Chondrocyte (in vitro differentiated cells): ENCODE measurements at regions not wholly inside any gene's neighbourhood (a gene's known extent, or its start where the extent isn't known, plus 50 kb on each side); places are given as distances from the start of the nearest gene placed in this dataset.

ENCODE experiments used
- DNase-seq: peaks from one replicate; pipeline ENCODE4 v3.0.0; 2021; ENCODE audit warnings: mixed read lengths, low spot score
- H3K27ac Mint-ChIP-seq: one replicate; pipeline ENCODE4 v1.8.0; 2021; ENCODE audit warnings: mild to moderate bottlenecking, moderate library complexity, mixed read lengths; ENCODE audit not compliant: unreplicated experiment
- H3K27me3 Mint-ChIP-seq: 2 replicates; pipeline ENCODE4 v1.8.0; 2021; ENCODE audit warnings: low read depth, mixed read lengths
- H3K36me3 Mint-ChIP-seq: 2 replicates; pipeline ENCODE4 v1.8.0; 2021; ENCODE audit warnings: low read depth, mixed read lengths
- H3K4me1 Mint-ChIP-seq: 2 replicates; pipeline ENCODE4 v1.8.0; 2021; ENCODE audit warnings: low read depth, mild to moderate bottlenecking, mixed read lengths
- H3K4me3 Mint-ChIP-seq: one replicate; pipeline ENCODE4 v1.8.0; 2021; ENCODE audit warnings: mild to moderate bottlenecking, moderate library complexity, mixed read lengths; ENCODE audit not compliant: unreplicated experiment
- H3K9me3 Mint-ChIP-seq: 2 replicates; pipeline ENCODE4 v1.8.0; 2021; ENCODE audit warnings: low read depth, mixed read lengths
- TF ChIP-seq, protein P1 (sequence below): fragments of 200-600 bp; sonication (generic); IDR thresholded peaks from 2 replicates; pipeline ENCODE4 v1.5.0; 2021; ENCODE audit warnings: antibody characterized with exemption, mild to moderate bottlenecking, moderate library complexity

DNA sequence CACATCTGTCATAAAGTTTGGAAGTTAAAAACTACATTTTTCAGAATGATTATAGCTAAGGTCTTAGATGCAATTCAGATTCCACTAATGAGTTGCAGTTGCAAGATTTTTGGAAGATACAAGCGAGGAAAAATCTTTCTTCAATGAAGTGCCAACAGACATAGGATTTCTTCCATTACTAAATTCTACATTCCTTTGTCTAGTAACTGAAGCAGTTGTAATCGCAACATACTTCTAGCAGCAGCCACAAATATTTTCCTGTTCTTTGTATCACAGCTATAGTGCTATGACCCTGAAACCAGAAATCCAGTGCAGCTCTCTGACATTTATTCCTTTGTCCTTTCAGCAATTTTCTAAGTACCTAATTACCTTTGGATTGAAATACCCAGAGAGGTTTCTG is 225.2 kb upstream of the SLIT2 start:
- DNase-seq, result no peak
- no peak overlapping the region for H3K4me3 Mint-ChIP-seq
- no peaks in the 10 kb centered on the region for H3K36me3 Mint-ChIP-seq

DNA sequence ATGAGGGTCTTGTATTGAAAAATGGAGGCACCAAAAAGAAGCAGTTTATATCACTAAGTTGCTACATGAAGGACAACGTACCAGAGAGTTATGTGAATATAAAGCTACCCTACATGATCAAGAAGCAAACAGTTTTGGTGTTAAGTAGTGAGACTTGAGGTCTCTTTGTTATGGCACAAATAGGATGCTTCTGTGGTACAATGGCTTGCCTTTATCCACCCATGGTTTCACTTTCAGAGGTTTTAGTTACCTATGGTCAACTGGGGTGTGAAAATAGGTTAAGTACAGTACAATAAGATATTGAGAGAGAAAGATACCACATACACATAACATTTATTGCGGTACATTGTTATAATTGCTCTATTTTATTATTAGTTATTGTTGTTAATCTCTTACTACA is 229.2 kb upstream of the SLIT2 start:
- Mint-ChIP-seq H3K36me3 (no peaks in the 10 kb centered on the region), H3K27ac (no peak overlapping the region), H3K4me3 (no peak overlapping the region), H3K9me3 (no peaks in the 10 kb centered on the region), H3K27me3 (no peaks in the 10 kb centered on the region), H3K4me1 (peaks cover 13% of the 10 kb centered on the region)
- TF ChIP-seq, protein P1, sequence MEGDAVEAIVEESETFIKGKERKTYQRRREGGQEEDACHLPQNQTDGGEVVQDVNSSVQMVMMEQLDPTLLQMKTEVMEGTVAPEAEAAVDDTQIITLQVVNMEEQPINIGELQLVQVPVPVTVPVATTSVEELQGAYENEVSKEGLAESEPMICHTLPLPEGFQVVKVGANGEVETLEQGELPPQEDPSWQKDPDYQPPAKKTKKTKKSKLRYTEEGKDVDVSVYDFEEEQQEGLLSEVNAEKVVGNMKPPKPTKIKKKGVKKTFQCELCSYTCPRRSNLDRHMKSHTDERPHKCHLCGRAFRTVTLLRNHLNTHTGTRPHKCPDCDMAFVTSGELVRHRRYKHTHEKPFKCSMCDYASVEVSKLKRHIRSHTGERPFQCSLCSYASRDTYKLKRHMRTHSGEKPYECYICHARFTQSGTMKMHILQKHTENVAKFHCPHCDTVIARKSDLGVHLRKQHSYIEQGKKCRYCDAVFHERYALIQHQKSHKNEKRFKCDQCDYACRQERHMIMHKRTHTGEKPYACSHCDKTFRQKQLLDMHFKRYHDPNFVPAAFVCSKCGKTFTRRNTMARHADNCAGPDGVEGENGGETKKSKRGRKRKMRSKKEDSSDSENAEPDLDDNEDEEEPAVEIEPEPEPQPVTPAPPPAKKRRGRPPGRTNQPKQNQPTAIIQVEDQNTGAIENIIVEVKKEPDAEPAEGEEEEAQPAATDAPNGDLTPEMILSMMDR, result no peak
- DNase-seq, result no peak

More for the DNA sequence above, 225.2 kb upstream of the SLIT2 start:
- H3K27me3 Mint-ChIP-seq, result no peaks in the 10 kb centered on the region
- H3K9me3 Mint-ChIP-seq, result peaks cover 2% of the 10 kb centered on the region
- no peak overlapping the region for H3K27ac Mint-ChIP-seq
- peaks cover 15% of the 10 kb centered on the region for H3K4me1 Mint-ChIP-seq
- TF ChIP-seq, protein P1, result no peak

DNA sequence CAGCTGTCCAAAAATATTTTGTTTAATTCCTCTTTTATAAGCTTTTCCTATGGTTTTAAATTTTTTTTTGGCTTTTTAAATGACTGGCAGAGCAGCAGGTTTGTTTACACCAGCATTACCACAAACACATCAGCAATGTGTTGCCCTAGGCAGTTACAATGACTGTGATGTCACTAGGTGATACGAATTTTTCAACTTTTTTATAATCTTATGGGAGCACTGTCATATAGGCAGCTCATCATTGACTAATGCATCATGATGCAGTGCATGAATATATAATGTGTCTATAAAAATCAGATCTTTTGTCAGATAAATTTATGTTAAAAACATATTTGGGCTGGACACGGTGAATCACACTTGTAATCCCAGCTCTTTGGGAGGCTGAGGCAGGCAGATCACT is 231.6 kb upstream of the SLIT2 start:
- H3K4me3 Mint-ChIP-seq, result no peak overlapping the region

DNA sequence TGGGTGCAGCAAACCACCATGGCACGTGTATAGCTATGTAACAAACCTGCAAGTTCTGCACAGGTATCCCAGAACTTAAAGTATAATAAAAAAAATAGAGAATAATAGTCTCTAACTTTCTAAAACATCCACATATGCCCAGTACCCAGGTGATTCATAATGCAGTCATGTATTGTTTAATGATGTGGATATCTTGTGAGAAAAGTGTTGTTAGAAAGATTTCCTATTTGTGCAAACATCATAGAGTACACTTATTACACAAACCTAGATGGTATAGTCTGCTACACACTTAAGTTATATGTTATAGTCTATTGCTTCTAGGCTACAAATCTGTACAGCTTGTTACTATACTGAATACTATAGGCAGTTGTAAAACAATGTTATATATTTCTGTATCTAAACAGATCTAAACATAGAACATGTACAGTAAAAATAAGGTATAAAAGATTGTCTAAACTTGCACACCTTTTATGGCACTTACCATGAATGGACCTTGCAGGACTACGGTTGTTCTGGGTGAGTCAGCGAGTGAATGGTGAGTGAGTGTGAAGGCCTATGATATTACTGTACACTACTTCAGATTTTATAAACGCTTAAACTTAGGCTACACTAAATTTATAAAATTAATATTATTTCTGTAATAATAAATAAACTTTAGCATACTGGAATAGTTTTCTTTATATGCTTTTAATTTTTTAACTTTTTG is 232.2 kb upstream of the SLIT2 start:
- H3K36me3 Mint-ChIP-seq, result no peaks in the 10 kb centered on the region
- H3K27ac Mint-ChIP-seq, result no peak overlapping the region
- peaks cover 34% of the 10 kb centered on the region for H3K4me1 Mint-ChIP-seq
- no peak overlapping the region for H3K4me3 Mint-ChIP-seq
- DNase-seq, result no peak
- H3K27me3 Mint-ChIP-seq, result no peaks in the 10 kb centered on the region
- H3K9me3 Mint-ChIP-seq, result no peaks in the 10 kb centered on the region
- TF ChIP-seq, protein P1, result no peak

More for the DNA sequence above, 231.6 kb upstream of the SLIT2 start:
- H3K27me3 Mint-ChIP-seq, result no peaks in the 10 kb centered on the region
- no peak for DNase-seq
- peaks cover 31% of the 10 kb centered on the region for H3K4me1 Mint-ChIP-seq
- no peaks in the 10 kb centered on the region for H3K9me3 Mint-ChIP-seq
- TF ChIP-seq, protein P1, result no peak
- no peak overlapping the region for H3K27ac Mint-ChIP-seq
- H3K36me3 Mint-ChIP-seq, result no peaks in the 10 kb centered on the region

DNA sequence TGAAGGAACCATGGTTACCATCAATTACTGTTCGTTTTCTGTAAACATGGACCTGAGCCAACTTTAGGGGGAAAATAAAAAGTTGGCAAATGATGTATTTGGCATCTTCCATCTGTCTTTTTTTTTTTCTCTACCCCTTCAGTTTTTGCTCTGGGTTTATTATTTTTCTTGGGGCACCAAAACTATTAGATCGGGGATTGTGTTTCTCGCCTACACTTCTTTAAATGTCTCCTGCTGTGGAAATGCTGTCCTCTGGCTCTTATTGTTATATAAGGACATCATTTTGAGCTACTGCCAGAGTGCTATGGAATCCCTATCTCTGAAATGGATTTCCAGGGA is 234.0 kb upstream of the SLIT2 start:
- peaks cover 34% of the 10 kb centered on the region for H3K4me1 Mint-ChIP-seq

More for the DNA sequence above, 234.0 kb upstream of the SLIT2 start:
- no peak for DNase-seq
- peak overlapping the region; percentile 74 for H3K27ac Mint-ChIP-seq
- no peaks in the 10 kb centered on the region for H3K36me3 Mint-ChIP-seq
- H3K27me3 Mint-ChIP-seq, result no peaks in the 10 kb centered on the region
- no peaks in the 10 kb centered on the region for H3K9me3 Mint-ChIP-seq
- no peak overlapping the region for H3K4me3 Mint-ChIP-seq
- TF ChIP-seq, protein P1, result no peak
